Esophagus squamous epithelium (tissue), 5 donors: ENCODE measurements at regions not wholly inside any gene's neighbourhood (a gene's known extent, or its start where the extent isn't known, plus 50 kb on each side); places are given as distances from the start of the nearest gene placed in this dataset.
"Not testable (repeated sequence)": the region's sequence is repeated elsewhere in the genome, so short reads cannot be mapped to it uniquely, and the experiment has no call there.

Source experiments
- DNase-seq: peaks from one replicate; lab custom pipeline; 2025; lab: John Stamatoyannopoulos, UW
- H3K27ac ChIP-seq, 4 donors: fragments of 200-600 bp; sonication (generic); one replicate each; pipeline ENCODE4 v1.5.1; 2016 to 2019; ENCODE audit warnings: mild to moderate bottlenecking in 1 of 4
- H3K27me3 ChIP-seq, 4 donors: fragments of 200-600 bp; sonication (generic); 1 replicate in 3 of 4; 2 replicates in 1 of 4; pipeline versions ENCODE4 v1.5.1 to v1.6.0; 2017 to 2021; ENCODE audit warnings: antibody characterized with exemption in 1 of 4
- H3K36me3 ChIP-seq, 3 donors: fragments of 200-600 bp; sonication (generic); one replicate each; pipeline ENCODE4 v1.5.1; 2016 to 2019
- H3K4me1 ChIP-seq, 3 donors: fragments of 200-600 bp; sonication (generic); one replicate each; pipeline ENCODE4 v1.5.1; 2017 to 2019
- H3K4me3 ChIP-seq, 4 donors: fragments of 200-600 bp; sonication (generic); 1 replicate in 3 of 4; 2 replicates in 1 of 4; pipeline ENCODE4 v1.5.1; 2016 to 2019; ENCODE audit warnings: mild to moderate bottlenecking in 2 of 4, moderate library complexity in 1 of 4
- H3K9me3 ChIP-seq, 3 donors: fragments of 200-600 bp; sonication (generic); one replicate each; pipeline ENCODE4 v1.5.1; 2016 to 2019
- POLR2A ChIP-seq, 4 donors: fragments of 450-650 bp; IDR thresholded peaks; one replicate each; pipeline ENCODE4 v1.6.1; 2017; ENCODE audit warnings: antibody characterized with exemption in 4 of 4, mild to moderate bottlenecking in 4 of 4, moderate library complexity in 3 of 4
- WGBS, 2 donors: methylation state at CpG; one replicate each; pipeline ENCODE4 v1.1.5; 2018; 5-methylcytosine and 5-hydroxymethylcytosine counted together
- intact Hi-C: fragments of 100-400 bp; cut with DNase I; formaldehyde crosslinking; loops from one replicate; pipeline ENCODE4 v1.15.0; 2022
- TF ChIP-seq, protein P1 (sequence below), 6 experiments: fragments of 450-650 bp in 4 of 6; fragments of 200-600 bp in 2 of 6; sonication (generic) in 2 of 6; IDR thresholded peaks; one replicate each; pipeline ENCODE4 v1.5.1; 2016 to 2019; ENCODE audit warnings: antibody characterized with exemption in 6 of 6, mild to moderate bottlenecking in 4 of 6, moderate library complexity in 4 of 6
- donor health status: DM: yes; HTN: yes; CAD: no.

DNA sequence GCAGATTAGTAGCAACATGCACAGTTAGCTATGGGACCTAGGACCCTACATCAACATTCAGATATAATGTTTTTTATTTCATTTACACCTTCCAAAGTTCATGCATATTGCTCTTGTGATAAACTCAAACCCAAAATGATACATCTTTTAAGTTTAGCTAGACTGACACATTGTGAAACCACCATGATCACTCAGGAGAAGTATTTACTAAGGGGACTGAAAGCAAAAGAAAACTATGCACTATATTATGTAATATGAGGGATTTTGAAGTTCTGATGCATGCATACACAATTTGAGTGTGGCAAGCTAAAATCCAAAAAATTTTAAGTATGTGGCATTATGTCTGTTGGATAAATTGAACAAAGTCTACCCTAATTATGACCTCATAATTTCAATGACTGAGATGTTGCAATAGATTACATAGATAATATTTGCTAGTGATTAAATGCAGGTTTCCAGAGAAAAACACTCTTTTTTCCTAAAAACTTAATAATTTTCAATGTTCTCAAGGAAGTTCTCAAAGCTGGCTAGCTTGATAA, 914.8 kb upstream of the GRIA3 start:
- H3K36me3 ChIP-seq: no peaks in the 10 kb centered on the region
- no peak for TF ChIP-seq POLR2A (IDR thresholded peaks at IDR 0.05)
- TF ChIP-seq, protein P1, sequence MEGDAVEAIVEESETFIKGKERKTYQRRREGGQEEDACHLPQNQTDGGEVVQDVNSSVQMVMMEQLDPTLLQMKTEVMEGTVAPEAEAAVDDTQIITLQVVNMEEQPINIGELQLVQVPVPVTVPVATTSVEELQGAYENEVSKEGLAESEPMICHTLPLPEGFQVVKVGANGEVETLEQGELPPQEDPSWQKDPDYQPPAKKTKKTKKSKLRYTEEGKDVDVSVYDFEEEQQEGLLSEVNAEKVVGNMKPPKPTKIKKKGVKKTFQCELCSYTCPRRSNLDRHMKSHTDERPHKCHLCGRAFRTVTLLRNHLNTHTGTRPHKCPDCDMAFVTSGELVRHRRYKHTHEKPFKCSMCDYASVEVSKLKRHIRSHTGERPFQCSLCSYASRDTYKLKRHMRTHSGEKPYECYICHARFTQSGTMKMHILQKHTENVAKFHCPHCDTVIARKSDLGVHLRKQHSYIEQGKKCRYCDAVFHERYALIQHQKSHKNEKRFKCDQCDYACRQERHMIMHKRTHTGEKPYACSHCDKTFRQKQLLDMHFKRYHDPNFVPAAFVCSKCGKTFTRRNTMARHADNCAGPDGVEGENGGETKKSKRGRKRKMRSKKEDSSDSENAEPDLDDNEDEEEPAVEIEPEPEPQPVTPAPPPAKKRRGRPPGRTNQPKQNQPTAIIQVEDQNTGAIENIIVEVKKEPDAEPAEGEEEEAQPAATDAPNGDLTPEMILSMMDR (IDR thresholded peaks at IDR 0.05): no peak
- no peaks in the 10 kb centered on the region for H3K27me3 ChIP-seq
- no peaks in the 10 kb centered on the region for H3K4me1 ChIP-seq
- no peak for DNase-seq
- intact Hi-C loops: no loop called here
- H3K27ac ChIP-seq: no peak overlapping the region
- no peaks in the 10 kb centered on the region for H3K9me3 ChIP-seq
- no peak overlapping the region for H3K4me3 ChIP-seq

GRCh38 chrX:122270809-122271494, 913.1 kb upstream of the GRIA3 start:
- intact Hi-C loops: no loop called here
- Histone ChIP-seq H3K27ac (no peak overlapping the region), H3K9me3 (no peaks in the 10 kb centered on the region), H3K36me3 (no peaks in the 10 kb centered on the region), H3K4me3 (no peak overlapping the region), H3K27me3 (no peaks in the 10 kb centered on the region), H3K4me1 (no peaks in the 10 kb centered on the region)
- no peak for DNase-seq
- TF ChIP-seq, protein P1 (IDR thresholded peaks at IDR 0.05): no peak
- TF ChIP-seq POLR2A (IDR thresholded peaks at IDR 0.05): no peak
- WGBS, 2 donors: 73 to 87% methylated on average over 7 of the region's 7 CpGs

DNA sequence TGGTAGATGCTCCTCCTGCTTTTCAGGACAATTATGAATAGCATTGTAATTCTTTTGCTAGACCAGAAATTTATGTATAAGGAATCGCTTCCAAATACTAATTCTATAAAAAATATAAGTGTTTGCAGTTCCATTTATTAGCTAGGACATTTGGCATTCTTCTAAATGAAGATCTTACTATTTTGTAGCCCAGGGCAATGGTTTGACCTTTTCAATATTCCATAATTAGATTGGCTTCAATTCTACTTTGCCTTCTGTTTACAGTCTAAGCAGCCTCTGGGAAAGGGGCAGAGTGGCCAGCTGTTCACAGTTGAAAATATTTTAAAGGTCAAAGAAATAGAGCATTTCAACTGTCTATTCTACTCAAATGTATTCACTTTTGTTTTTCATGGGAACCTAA, 912.1 kb upstream of the GRIA3 start:
- Histone ChIP-seq H3K4me1 (no peaks in the 10 kb centered on the region), H3K27ac (no peak overlapping the region), H3K36me3 (no peaks in the 10 kb centered on the region), H3K9me3 (no peaks in the 10 kb centered on the region), H3K4me3 (no peak overlapping the region), H3K27me3 (no peaks in the 10 kb centered on the region)
- DNase-seq: no peak
- no peak for TF ChIP-seq POLR2A (IDR thresholded peaks at IDR 0.05)
- WGBS, 2 donors: 13 to 67% methylated on average over 1 of the region's 1 CpG
- intact Hi-C loops: no loop called here

- DNase-seq: no peak
- intact Hi-C loops: no loop called here
- WGBS, 2 donors: 64 to 82% methylated on average over 1 of the region's 1 CpG
- Histone ChIP-seq H3K9me3 (no peaks in the 10 kb centered on the region), H3K36me3 (no peaks in the 10 kb centered on the region), H3K4me1 (no peaks in the 10 kb centered on the region), H3K27me3 (no peaks in the 10 kb centered on the region), H3K27ac (no peak overlapping the region), H3K4me3 (no peak overlapping the region)
- TF ChIP-seq, protein P1 (IDR thresholded peaks at IDR 0.05): no peak
- no peak for TF ChIP-seq POLR2A (IDR thresholded peaks at IDR 0.05)
Observed at GRCh38 chrX:122279746-122280145, 904.3 kb upstream of the GRIA3 start.

- H3K4me1 ChIP-seq, H3K27ac ChIP-seq, DNase-seq, H3K4me3 ChIP-seq, H3K27me3 ChIP-seq, H3K36me3 ChIP-seq, intact Hi-C loops, H3K9me3 ChIP-seq: not testable (repeated sequence)
- 77 to 80% methylated on average over 2 of the region's 5 CpGs for WGBS, 2 donors
Observed at GRCh38 chrX:122299822-122300221, 884.3 kb upstream of the GRIA3 start.

GRCh38 chrX:122301491-122301890, 882.6 kb upstream of the GRIA3 start:
- H3K27ac ChIP-seq: no peak overlapping the region
- TF ChIP-seq, protein P1 (IDR thresholded peaks at IDR 0.05): no peak
- TF ChIP-seq POLR2A (IDR thresholded peaks at IDR 0.05): no peak
- intact Hi-C loops: no loop called here

More at GRCh38 chrX:122301491-122301890, 882.6 kb upstream of the GRIA3 start:
- no peaks in the 10 kb centered on the region for H3K9me3 ChIP-seq
- no peak overlapping the region for H3K4me3 ChIP-seq
- no peak for DNase-seq
- no peaks in the 10 kb centered on the region for H3K4me1 ChIP-seq
- no peaks in the 10 kb centered on the region for H3K36me3 ChIP-seq
- no peaks in the 10 kb centered on the region for H3K27me3 ChIP-seq
